Mesothelial cell of epicardium (in vitro differentiated cells): ENCODE measurements at regions not wholly inside any gene's neighbourhood (a gene's known extent, or its start where the extent isn't known, plus 50 kb on each side); places are given as distances from the start of the nearest gene placed in this dataset.

Experiments
- DNase-seq, 2 experiments: peaks; one replicate each; pipeline ENCODE4 v3.0.0; 2021; ENCODE audit warnings: low spot score in 2 of 2; ENCODE audit not compliant: unreplicated experiment in 2 of 2
- H3K27ac Mint-ChIP-seq: 2 replicates; pipeline ENCODE4 v1.8.0; 2021; ENCODE audit warnings: mixed read lengths
- H3K27me3 Mint-ChIP-seq: 2 replicates; pipeline ENCODE4 v1.8.0; 2021; ENCODE audit warnings: low read depth, mixed read lengths
- H3K36me3 Mint-ChIP-seq: 2 replicates; pipeline ENCODE4 v1.8.0; 2021; ENCODE audit warnings: mixed read lengths
- H3K4me1 Mint-ChIP-seq: 2 replicates; pipeline ENCODE4 v1.8.0; 2021; ENCODE audit warnings: mixed read lengths
- H3K4me3 Mint-ChIP-seq: 2 replicates; pipeline ENCODE4 v1.8.0; 2021; ENCODE audit warnings: mild to moderate bottlenecking, moderate library complexity, mixed read lengths
- H3K9me3 Mint-ChIP-seq: 2 replicates; pipeline ENCODE4 v1.8.0; 2021; ENCODE audit warnings: mixed read lengths
- CTCF ChIP-seq: fragments of 200-600 bp; sonication (generic); IDR thresholded peaks from one replicate; pipeline ENCODE4 v1.5.0; 2021; ENCODE audit warnings: antibody characterized with exemption; ENCODE audit not compliant: unreplicated experiment

DNA sequence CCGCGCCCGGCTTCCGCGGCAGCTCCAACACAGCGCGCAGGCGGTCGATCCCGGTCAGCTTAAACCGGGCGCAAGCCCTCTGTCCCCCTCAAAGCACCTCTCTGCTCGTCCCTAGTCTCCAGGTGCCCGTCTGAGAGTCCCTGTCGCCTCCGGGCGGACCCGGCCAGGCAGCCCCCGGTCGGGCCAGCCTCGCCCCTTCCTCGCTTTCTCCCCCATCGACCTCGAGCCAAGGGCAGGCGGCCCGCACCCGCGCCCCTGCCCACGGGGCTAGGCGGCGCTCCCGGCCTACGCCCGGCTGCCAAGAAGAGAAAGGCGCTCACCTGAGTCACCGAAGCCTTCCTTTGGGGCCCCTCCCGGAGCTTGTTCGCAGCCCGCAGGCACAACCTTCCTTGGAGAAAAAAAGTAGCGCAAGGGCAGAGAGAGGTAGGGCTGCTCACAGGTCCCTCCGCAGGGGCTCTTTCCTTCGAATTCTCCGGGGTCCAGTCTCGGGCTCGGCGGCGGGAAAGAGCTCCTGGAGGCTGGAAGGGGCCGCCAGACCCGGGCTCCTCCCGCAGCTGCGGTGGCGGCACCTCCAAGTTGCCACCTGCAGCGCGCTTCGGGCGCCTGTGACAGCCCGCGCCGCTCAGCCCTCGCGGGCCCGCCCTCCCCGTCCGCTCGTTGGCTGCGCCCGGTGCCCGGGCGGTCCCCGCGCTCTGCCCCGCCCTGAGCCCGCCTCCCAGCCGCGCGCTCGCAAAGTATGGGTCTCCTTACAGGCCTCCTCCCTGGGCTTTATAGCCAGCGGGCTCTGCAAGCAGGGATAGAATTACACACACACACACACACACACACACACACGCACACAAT is 86.5 kb upstream of the EPB41L3 start:
- Mint-ChIP-seq H3K27me3 (peaks cover 7% of the 10 kb centered on the region), H3K4me3 (peak overlapping the region; percentile 80), H3K9me3 (no peaks in the 10 kb centered on the region), H3K27ac (no peak overlapping the region), H3K36me3 (no peaks in the 10 kb centered on the region), H3K4me1 (peaks cover 6% of the 10 kb centered on the region)
- DNase-seq, result peak; percentile 69 to 85
- TF ChIP-seq CTCF, result no peak

GRCh38 chr18:5628512-5629255 is 84.9 kb upstream of the EPB41L3 start:
- H3K27ac Mint-ChIP-seq, result no peak overlapping the region
- H3K27me3 Mint-ChIP-seq, result peaks cover 7% of the 10 kb centered on the region
- peaks cover 6% of the 10 kb centered on the region for H3K4me1 Mint-ChIP-seq
- TF ChIP-seq CTCF, result no peak
- no peaks in the 10 kb centered on the region for H3K36me3 Mint-ChIP-seq
- H3K4me3 Mint-ChIP-seq, result peak overlapping the region; percentile 80
- DNase-seq, result peak; percentile 25 to 62
- H3K9me3 Mint-ChIP-seq, result no peaks in the 10 kb centered on the region

GRCh38 chr18:5627776-5628511 is 84.1 kb upstream of the EPB41L3 start:
- TF ChIP-seq CTCF, result no peak
- H3K4me3 Mint-ChIP-seq, result peak overlapping the region; percentile 72
- H3K4me1 Mint-ChIP-seq, result peaks cover 6% of the 10 kb centered on the region
- DNase-seq, result no peak
- no peaks in the 10 kb centered on the region for H3K36me3 Mint-ChIP-seq
- H3K27ac Mint-ChIP-seq, result peak overlapping the region; percentile 36
- H3K27me3 Mint-ChIP-seq, result peaks cover 7% of the 10 kb centered on the region
- H3K9me3 Mint-ChIP-seq, result no peaks in the 10 kb centered on the region

- H3K4me3 Mint-ChIP-seq, result no peak overlapping the region
- H3K27me3 Mint-ChIP-seq, result peaks cover 3% of the 10 kb centered on the region
- peaks cover 7% of the 10 kb centered on the region for H3K4me1 Mint-ChIP-seq
- DNase-seq, result no peak
- H3K9me3 Mint-ChIP-seq, result no peaks in the 10 kb centered on the region
- TF ChIP-seq CTCF, result peak; percentile 58
- no peak overlapping the region for H3K27ac Mint-ChIP-seq
- no peaks in the 10 kb centered on the region for H3K36me3 Mint-ChIP-seq
These were observed 82.5 kb upstream of the EPB41L3 start for GRCh38 chr18:5626130-5626880.

DNA sequence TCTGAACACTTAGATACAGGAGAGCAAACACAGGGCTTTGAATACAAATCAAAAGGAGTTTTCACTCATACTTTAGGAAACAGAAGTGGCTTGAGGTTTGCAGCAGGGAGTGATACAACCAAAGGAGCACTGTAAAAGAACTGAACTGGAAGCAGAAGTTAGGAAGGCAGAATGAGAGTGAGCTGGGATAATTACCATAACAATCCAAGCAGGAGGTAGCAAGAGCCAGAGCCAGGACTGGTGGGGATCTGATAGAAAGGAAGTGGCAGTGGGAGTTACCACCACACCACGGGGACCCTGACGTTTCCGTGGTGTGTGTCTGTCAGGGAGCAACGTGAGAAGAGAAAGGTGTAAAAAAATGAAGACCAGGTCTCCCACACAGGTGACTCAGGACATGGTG is 81.3 kb upstream of the EPB41L3 start:
- no peaks in the 10 kb centered on the region for H3K36me3 Mint-ChIP-seq

More for the DNA sequence above, 81.3 kb upstream of the EPB41L3 start:
- Mint-ChIP-seq H3K4me1 (peaks cover 10% of the 10 kb centered on the region), H3K9me3 (no peaks in the 10 kb centered on the region), H3K4me3 (no peak overlapping the region), H3K27ac (no peak overlapping the region), H3K27me3 (peaks cover 3% of the 10 kb centered on the region)
- DNase-seq, result no peak
- TF ChIP-seq CTCF, result no peak
